ENCODE measurements at regions not wholly inside any gene's neighbourhood (a gene's known extent, or its start where the extent isn't known, plus 50 kb on each side); places are given as distances from the start of the nearest gene placed in this dataset.

DNA sequence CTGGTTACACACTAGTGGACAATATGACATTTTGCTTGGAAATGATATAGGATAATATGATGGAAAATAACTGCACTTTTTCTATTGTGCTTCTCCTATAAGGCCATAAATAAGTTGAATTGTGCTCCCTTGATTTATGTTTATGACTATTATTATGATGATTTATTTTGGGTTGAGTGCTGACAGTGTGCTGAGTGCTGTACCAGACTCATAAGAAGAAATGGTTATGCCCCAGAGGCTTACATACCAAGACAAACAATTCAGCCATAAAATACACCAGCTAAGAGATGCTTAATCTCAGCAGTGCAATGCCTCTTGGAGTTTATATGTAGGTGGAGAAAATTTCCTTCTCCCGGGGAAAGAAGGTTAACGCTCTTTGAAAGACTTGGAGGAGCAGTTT, 199.8 kb upstream of the NOCT start:
- Mint-ChIP-seq H3K4me3 (no peak overlapping the region), H3K9me3 (peaks cover 0 to 15% (median 0%) of the 10 kb centered on the region in 3 donors), H3K36me3 (no peaks in the 10 kb centered on the region), H3K4me1 (no peaks in the 10 kb centered on the region), H3K27ac (no peak overlapping the region), H3K27me3 (peaks cover 5 to 16% of the 10 kb centered on the region in 2 donors)
- H3K36me3 ChIP-seq (ENCODE audit: control insufficient read depth in 2 of 2, extremely low read depth in 1 of 2, insufficient read depth in 1 of 2, low read length in 1 of 2): no peaks in the 10 kb centered on the region
- H3K27ac ChIP-seq (ENCODE audit: low read length): no peak overlapping the region
- H3K9me3 ChIP-seq: no peaks in the 10 kb centered on the region
- H3K4me3 ChIP-seq (ENCODE audit: control insufficient read depth in 1 of 2, extremely low read depth in 1 of 2, low read length in 1 of 2): no peak overlapping the region
- ChIA-PET CTCF (no interaction called here), POLR2A (no interaction called here)
- DNase-seq (no peak), ATAC-seq (replicated peaks in 1 of 4) (no peak)
- WGBS (ENCODE audit: insufficient coverage): 88% methylated on average over 2 of the region's 2 CpGs
- H3K4me1 ChIP-seq (ENCODE audit: control insufficient read depth in 1 of 2, extremely low read depth in 1 of 2, insufficient read depth in 2 of 2, low read length in 2 of 2): no peaks in the 10 kb centered on the region
- H3K27me3 ChIP-seq (replicated peaks in 1 of 2; ENCODE audit: control insufficient read depth in 2 of 2, extremely low read depth in 1 of 2, insufficient read depth in 2 of 2, low read length in 1 of 2): peaks cover 0 to 4% of the 10 kb centered on the region in 2 experiments

DNA sequence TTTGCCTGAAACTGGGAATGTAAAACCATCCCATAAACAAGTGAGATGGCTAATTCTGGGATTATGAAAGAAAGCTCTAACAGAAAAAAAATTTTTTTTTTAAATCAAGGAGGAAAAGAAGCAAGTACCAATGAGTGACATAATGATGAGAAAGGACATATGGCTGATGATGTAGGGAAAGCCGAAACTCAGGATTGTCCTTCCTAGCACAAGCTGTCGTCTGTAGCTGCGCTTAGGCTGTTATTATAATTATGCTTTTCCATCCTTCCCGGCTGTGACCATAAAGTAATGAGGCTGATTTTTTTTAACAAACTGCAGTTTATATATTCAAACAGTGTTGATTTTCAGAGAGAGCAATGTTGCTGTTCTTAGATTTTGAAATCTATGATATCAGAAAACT, 209.8 kb upstream of the NOCT start:
- ATAC-seq (replicated peaks in 1 of 4) (no peak), DNase-seq (no peak)
- H3K36me3 Mint-ChIP-seq: no peaks in the 10 kb centered on the region
- no peak overlapping the region for H3K4me3 Mint-ChIP-seq
- CTCF ChIA-PET: interaction anchor here in 1 of 2 donors (0.6 kb wide), 1 partner anchor 35 kb away, joined by 3 read pairs; no protein-coding TSS in a partner anchor
- Histone ChIP-seq H3K9me3 (no peaks in the 10 kb centered on the region), H3K36me3 (ENCODE audit: control insufficient read depth in 2 of 2, extremely low read depth in 1 of 2, insufficient read depth in 1 of 2, low read length in 1 of 2) (no peaks in the 10 kb centered on the region), H3K4me3 (ENCODE audit: control insufficient read depth in 1 of 2, extremely low read depth in 1 of 2, low read length in 1 of 2) (no peak overlapping the region), H3K27me3 (replicated peaks in 1 of 2; ENCODE audit: control insufficient read depth in 2 of 2, extremely low read depth in 1 of 2, insufficient read depth in 2 of 2, low read length in 1 of 2) (peaks cover 0 to 2% of the 10 kb centered on the region in 2 experiments), H3K4me1 (ENCODE audit: control insufficient read depth in 1 of 2, extremely low read depth in 1 of 2, insufficient read depth in 2 of 2, low read length in 2 of 2) (no peaks in the 10 kb centered on the region), H3K27ac (ENCODE audit: low read length) (no peak overlapping the region)
- no peaks in the 10 kb centered on the region for H3K9me3 Mint-ChIP-seq
- no peaks in the 10 kb centered on the region for H3K4me1 Mint-ChIP-seq
- no peak overlapping the region for H3K27ac Mint-ChIP-seq
- 67% methylated on average over 3 of the region's 4 CpGs for WGBS (ENCODE audit: insufficient coverage)
- H3K27me3 Mint-ChIP-seq: peaks cover 8 to 34% of the 10 kb centered on the region in 2 donors
- POLR2A ChIA-PET: no interaction called here

DNA sequence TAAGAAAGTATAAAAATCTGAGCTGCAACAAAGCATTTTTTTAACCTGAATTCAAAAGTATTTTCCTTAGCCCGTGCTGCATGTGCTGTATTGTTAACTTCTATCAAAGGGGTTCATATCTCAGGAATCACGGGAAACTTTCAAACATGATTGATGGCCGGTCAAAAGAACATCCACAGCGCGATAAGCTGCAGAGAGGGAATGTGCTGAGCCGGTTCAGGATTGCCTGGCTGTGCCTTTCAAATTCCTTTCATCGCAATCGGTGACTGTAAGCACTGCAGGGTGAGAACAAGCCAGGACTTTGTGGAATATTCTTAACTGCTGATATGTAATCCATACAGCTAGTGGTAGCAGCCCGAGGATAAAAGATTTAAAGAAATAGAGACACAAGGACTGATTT, 210.9 kb upstream of the NOCT start:
- no peak for DNase-seq
- no peak overlapping the region for H3K4me3 Mint-ChIP-seq
- H3K36me3 ChIP-seq (ENCODE audit: control insufficient read depth in 2 of 2, extremely low read depth in 1 of 2, insufficient read depth in 1 of 2, low read length in 1 of 2): no peaks in the 10 kb centered on the region
- H3K36me3 Mint-ChIP-seq: no peaks in the 10 kb centered on the region
- ATAC-seq (replicated peaks in 1 of 4): no peak
- 28% methylated on average over 4 of the region's 9 CpGs for WGBS (ENCODE audit: insufficient coverage)
- peaks cover 0 to 3% (median 0%) of the 10 kb centered on the region in 3 donors for H3K9me3 Mint-ChIP-seq
- H3K4me3 ChIP-seq (ENCODE audit: control insufficient read depth in 1 of 2, extremely low read depth in 1 of 2, low read length in 1 of 2): no peak overlapping the region
- POLR2A ChIA-PET: no interaction called here
- CTCF ChIA-PET: no interaction called here
- H3K27me3 Mint-ChIP-seq: peaks cover 8 to 35% of the 10 kb centered on the region in 2 donors
- H3K27ac ChIP-seq (ENCODE audit: low read length): no peak overlapping the region
- H3K27ac Mint-ChIP-seq: no peak overlapping the region
- no peaks in the 10 kb centered on the region for H3K4me1 Mint-ChIP-seq
- no peaks in the 10 kb centered on the region for H3K9me3 ChIP-seq
- peaks cover 0 to 2% of the 10 kb centered on the region in 2 experiments for H3K27me3 ChIP-seq (replicated peaks in 1 of 2; ENCODE audit: control insufficient read depth in 2 of 2, extremely low read depth in 1 of 2, insufficient read depth in 2 of 2, low read length in 1 of 2)
- H3K4me1 ChIP-seq (ENCODE audit: control insufficient read depth in 1 of 2, extremely low read depth in 1 of 2, insufficient read depth in 2 of 2, low read length in 2 of 2): no peaks in the 10 kb centered on the region

DNA sequence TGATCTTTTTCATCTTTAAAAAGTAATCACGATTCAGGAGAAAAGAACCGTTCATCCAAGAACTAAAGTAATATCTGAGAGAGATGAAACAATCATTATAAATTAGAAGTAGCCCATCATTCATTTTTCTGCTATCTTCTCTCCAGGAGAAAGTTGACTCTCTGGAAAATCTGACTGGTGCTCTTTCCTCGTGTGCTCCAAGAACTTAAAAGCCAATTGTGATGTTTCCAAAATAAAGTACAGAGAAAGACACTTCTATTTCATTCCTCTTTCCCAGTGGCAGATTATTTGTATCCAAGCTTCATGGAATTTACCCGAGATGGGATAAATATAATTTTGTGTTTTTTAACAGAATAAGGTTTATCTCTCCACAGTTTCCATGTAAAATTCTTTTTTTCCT, 212.5 kb upstream of the NOCT start:
- no peaks in the 10 kb centered on the region for H3K4me1 Mint-ChIP-seq
- H3K27ac Mint-ChIP-seq: no peak overlapping the region
- no peak overlapping the region for H3K4me3 Mint-ChIP-seq
- Histone ChIP-seq H3K27ac (ENCODE audit: low read length) (no peak overlapping the region), H3K27me3 (replicated peaks in 1 of 2; ENCODE audit: control insufficient read depth in 2 of 2, extremely low read depth in 1 of 2, insufficient read depth in 2 of 2, low read length in 1 of 2) (peaks cover 0 to 2% of the 10 kb centered on the region in 2 experiments), H3K4me3 (ENCODE audit: control insufficient read depth in 1 of 2, extremely low read depth in 1 of 2, low read length in 1 of 2) (no peak overlapping the region), H3K36me3 (ENCODE audit: control insufficient read depth in 2 of 2, extremely low read depth in 1 of 2, insufficient read depth in 1 of 2, low read length in 1 of 2) (no peaks in the 10 kb centered on the region), H3K4me1 (ENCODE audit: control insufficient read depth in 1 of 2, extremely low read depth in 1 of 2, insufficient read depth in 2 of 2, low read length in 2 of 2) (no peaks in the 10 kb centered on the region), H3K9me3 (no peaks in the 10 kb centered on the region)
- peaks cover 0 to 7% (median 0%) of the 10 kb centered on the region in 3 donors for H3K9me3 Mint-ChIP-seq
- no CpG with 5 or more reads among the region's 4 CpGs for WGBS (ENCODE audit: insufficient coverage)
- H3K27me3 Mint-ChIP-seq: peaks cover 11 to 34% of the 10 kb centered on the region in 2 donors
- H3K36me3 Mint-ChIP-seq: no peaks in the 10 kb centered on the region
- ChIA-PET CTCF (interaction anchor here in 1 of 2 donors (0.6 kb wide), 1 partner anchor 66 kb away, joined by 4 read pairs; no protein-coding TSS in a partner anchor), POLR2A (no interaction called here)
- ATAC-seq (replicated peaks in 1 of 4): no peak
- DNase-seq: no peak

DNA sequence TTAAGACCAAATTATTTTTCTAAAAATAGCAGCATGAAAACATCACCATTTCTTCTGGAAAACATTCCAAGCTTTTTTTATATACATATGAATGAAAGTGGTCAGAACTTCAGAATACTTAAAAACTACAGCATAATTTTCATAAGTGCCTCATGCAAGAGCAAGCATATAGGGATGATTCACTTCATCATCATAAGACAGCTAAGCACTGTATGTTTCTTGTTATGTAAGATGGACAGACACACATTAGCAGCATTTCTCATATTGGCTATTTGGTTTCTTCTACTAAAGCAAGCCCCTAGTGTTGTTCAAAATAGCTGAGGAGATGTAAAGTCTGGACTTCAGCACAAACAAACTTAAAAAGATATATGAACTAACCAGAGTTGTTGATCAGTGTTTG, 213.1 kb upstream of the NOCT start:
- H3K9me3 Mint-ChIP-seq: peaks cover 0 to 7% (median 0%) of the 10 kb centered on the region in 3 donors
- Histone ChIP-seq H3K9me3 (no peaks in the 10 kb centered on the region), H3K4me1 (ENCODE audit: control insufficient read depth in 1 of 2, extremely low read depth in 1 of 2, insufficient read depth in 2 of 2, low read length in 2 of 2) (no peaks in the 10 kb centered on the region), H3K27me3 (replicated peaks in 1 of 2; ENCODE audit: control insufficient read depth in 2 of 2, extremely low read depth in 1 of 2, insufficient read depth in 2 of 2, low read length in 1 of 2) (peaks cover 0 to 2% of the 10 kb centered on the region in 2 experiments), H3K36me3 (ENCODE audit: control insufficient read depth in 2 of 2, extremely low read depth in 1 of 2, insufficient read depth in 1 of 2, low read length in 1 of 2) (no peaks in the 10 kb centered on the region), H3K4me3 (ENCODE audit: control insufficient read depth in 1 of 2, extremely low read depth in 1 of 2, low read length in 1 of 2) (no peak overlapping the region), H3K27ac (ENCODE audit: low read length) (no peak overlapping the region)
- H3K36me3 Mint-ChIP-seq: no peaks in the 10 kb centered on the region
- H3K4me1 Mint-ChIP-seq: no peaks in the 10 kb centered on the region
- H3K27ac Mint-ChIP-seq: no peak overlapping the region
- DNase-seq (no peak), ATAC-seq (replicated peaks in 1 of 4) (no peak)
- POLR2A ChIA-PET: no interaction called here
- H3K4me3 Mint-ChIP-seq: no peak overlapping the region
- CTCF ChIA-PET: no interaction called here
- H3K27me3 Mint-ChIP-seq: peaks cover 11 to 30% of the 10 kb centered on the region in 2 donors

DNA sequence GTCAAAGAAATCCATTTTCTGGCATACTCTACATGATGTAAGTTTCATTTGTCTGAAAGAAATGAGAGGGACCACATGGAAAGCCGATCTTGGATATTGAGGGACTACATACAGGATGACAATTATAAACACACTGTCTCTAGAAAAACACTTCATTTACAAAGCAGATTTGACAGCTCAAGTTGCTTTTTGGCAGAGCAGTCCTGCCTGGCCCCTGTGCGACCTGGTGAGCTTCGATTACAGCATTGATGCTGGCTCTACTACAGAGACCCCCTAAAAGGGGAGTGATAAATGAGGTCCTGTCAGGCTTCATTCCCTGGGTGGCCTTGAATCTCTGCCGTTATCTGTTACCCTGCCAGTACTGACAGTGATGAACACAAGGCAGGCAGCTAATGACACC, 215.2 kb upstream of the NOCT start:
- H3K27ac ChIP-seq (ENCODE audit: low read length): no peak overlapping the region
- H3K4me3 ChIP-seq (ENCODE audit: control insufficient read depth in 1 of 2, extremely low read depth in 1 of 2, low read length in 1 of 2): no peak overlapping the region
- Mint-ChIP-seq H3K9me3 (peaks cover 0 to 7% (median 0%) of the 10 kb centered on the region in 3 donors), H3K27ac (no peak overlapping the region), H3K4me1 (no peaks in the 10 kb centered on the region), H3K27me3 (peaks cover 13 to 28% of the 10 kb centered on the region in 2 donors), H3K4me3 (no peak overlapping the region), H3K36me3 (no peaks in the 10 kb centered on the region)
- CTCF ChIA-PET: no interaction called here
- ATAC-seq (replicated peaks in 1 of 4) (no peak), DNase-seq (no peak)
- no peaks in the 10 kb centered on the region for H3K36me3 ChIP-seq (ENCODE audit: control insufficient read depth in 2 of 2, extremely low read depth in 1 of 2, insufficient read depth in 1 of 2, low read length in 1 of 2)
- peaks cover 2 to 3% of the 10 kb centered on the region in 2 experiments for H3K27me3 ChIP-seq (replicated peaks in 1 of 2; ENCODE audit: control insufficient read depth in 2 of 2, extremely low read depth in 1 of 2, insufficient read depth in 2 of 2, low read length in 1 of 2)
- no peaks in the 10 kb centered on the region for H3K9me3 ChIP-seq
- POLR2A ChIA-PET: no interaction called here
- no peaks in the 10 kb centered on the region for H3K4me1 ChIP-seq (ENCODE audit: control insufficient read depth in 1 of 2, extremely low read depth in 1 of 2, insufficient read depth in 2 of 2, low read length in 2 of 2)
- WGBS (ENCODE audit: insufficient coverage): 53% methylated on average over 2 of the region's 4 CpGs

DNA sequence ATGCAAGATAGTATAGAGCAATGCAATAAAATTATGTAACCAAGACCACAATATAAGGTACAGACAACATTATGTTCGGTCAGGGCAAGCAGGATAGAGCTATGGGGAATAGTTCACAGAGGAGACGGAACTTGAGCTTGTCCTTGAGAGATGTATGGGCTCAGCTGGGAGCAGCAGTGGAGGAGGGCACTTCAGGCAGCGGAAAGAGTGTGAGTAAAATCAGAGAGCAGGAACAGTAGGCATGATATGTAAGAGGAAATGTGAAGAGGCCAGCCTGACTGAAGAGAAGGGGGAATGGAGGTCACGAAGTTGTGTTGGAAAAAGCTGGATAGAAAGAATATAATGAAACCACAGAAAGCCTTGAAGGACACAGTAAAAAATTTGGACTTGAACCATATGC, 217.2 kb upstream of the NOCT start:
- 58% methylated on average over 4 of the region's 4 CpGs for WGBS (ENCODE audit: insufficient coverage)

More for the DNA sequence above, 217.2 kb upstream of the NOCT start:
- Histone ChIP-seq H3K27ac (ENCODE audit: low read length) (no peak overlapping the region), H3K36me3 (ENCODE audit: control insufficient read depth in 2 of 2, extremely low read depth in 1 of 2, insufficient read depth in 1 of 2, low read length in 1 of 2) (no peaks in the 10 kb centered on the region), H3K9me3 (no peaks in the 10 kb centered on the region), H3K4me1 (ENCODE audit: control insufficient read depth in 1 of 2, extremely low read depth in 1 of 2, insufficient read depth in 2 of 2, low read length in 2 of 2) (no peaks in the 10 kb centered on the region), H3K4me3 (ENCODE audit: control insufficient read depth in 1 of 2, extremely low read depth in 1 of 2, low read length in 1 of 2) (no peak overlapping the region), H3K27me3 (replicated peaks in 1 of 2; ENCODE audit: control insufficient read depth in 2 of 2, extremely low read depth in 1 of 2, insufficient read depth in 2 of 2, low read length in 1 of 2) (peaks cover 0 to 3% of the 10 kb centered on the region in 2 experiments)
- POLR2A ChIA-PET: no interaction called here
- Mint-ChIP-seq H3K4me3 (no peak overlapping the region), H3K4me1 (no peaks in the 10 kb centered on the region), H3K27me3 (peaks cover 5 to 23% of the 10 kb centered on the region in 2 donors), H3K9me3 (peaks cover 0 to 7% (median 0%) of the 10 kb centered on the region in 3 donors), H3K27ac (no peak overlapping the region), H3K36me3 (no peaks in the 10 kb centered on the region)
- CTCF ChIA-PET: no interaction called here
- DNase-seq: no peak
- no peak for ATAC-seq (replicated peaks in 1 of 4)

Data from T-cell (primary cell).